HEK293 (cell line): ENCODE measurements at regions not wholly inside any gene's neighbourhood (a gene's known extent, or its start where the extent isn't known, plus 50 kb on each side); places are given as distances from the start of the nearest gene placed in this dataset.

Source experiments
- CTCF ChIA-PET: fragments of 350-600 bp; formaldehyde crosslinking; extraction: SDS; loops from one replicate; lab custom pipeline; 2021; ENCODE audit warnings: antibody characterized with exemption; lab: Yijun Ruan, JAX
- POLR2A ChIA-PET: fragments of 300-600 bp; formaldehyde crosslinking; extraction: SDS; loops from one replicate; lab custom pipeline; 2020; ENCODE audit warnings: antibody characterized with exemption, inconsistent platforms; lab: Yijun Ruan, JAX
- H3K27ac ChIP-seq: fragments of 200-500 bp; sonication (Bioruptor generic); 2 replicates; pipeline ENCODE4 v1.5.1; 2014; ENCODE audit warnings: low read depth, low read length, control low read depth, inconsistent platforms; ENCODE audit errors: extremely low read depth
- H3K36me3 ChIP-seq, 2 experiments: fragments of 200-500 bp in 1 of 2; sonication (Bioruptor generic) in 1 of 2; 1 replicate in 1 of 2; 2 replicates in 1 of 2; pipeline ENCODE4 v1.5.1; 2014 to 2017; ENCODE audit warnings: inconsistent platforms in 2 of 2, low read length in 2 of 2; ENCODE audit not compliant: control insufficient read depth in 2 of 2, insufficient read depth in 1 of 2
- H3K4me1 ChIP-seq: fragments of 200-500 bp; sonication (Bioruptor generic); 2 replicates; pipeline ENCODE4 v1.5.1; 2014; ENCODE audit warnings: mild to moderate bottlenecking, low read length, inconsistent platforms; ENCODE audit not compliant: control insufficient read depth, insufficient read depth
- H3K4me3 ChIP-seq: 2 replicates; pipeline ENCODE4 v1.5.1; 2011; ENCODE audit warnings: low read depth, mild to moderate bottlenecking, control low read depth, low read length, moderate library complexity
- H3K9me3 ChIP-seq: fragments of 200-500 bp; sonication (Bioruptor generic); 2 replicates; pipeline ENCODE4 v1.5.1; 2014; ENCODE audit warnings: low read depth, low read length, inconsistent platforms; ENCODE audit not compliant: control insufficient read depth, insufficient read depth
- ATF2 ChIP-seq: fragments of 450-650 bp; formaldehyde crosslinking; IDR thresholded peaks from 2 replicates; pipeline ENCODE4 v1.5.1; 2016; ENCODE audit warnings: missing biosample characterization, missing genetic modification characterization, low read depth
- BCL11B ChIP-seq: fragments of 450-650 bp; formaldehyde crosslinking; IDR thresholded peaks from 2 replicates; pipeline ENCODE4 v1.5.1; 2016; ENCODE audit warnings: low read depth, missing biosample characterization, missing genetic modification characterization
- GFI1B ChIP-seq: fragments of 450-650 bp; formaldehyde crosslinking; IDR thresholded peaks from 2 replicates; pipeline ENCODE4 v1.5.1; 2016; ENCODE audit warnings: missing biosample characterization, missing genetic modification characterization
- GLI4 ChIP-seq: fragments of 450-650 bp; formaldehyde crosslinking; IDR thresholded peaks from 2 replicates; pipeline ENCODE4 v1.5.1; 2016; ENCODE audit warnings: missing biosample characterization, missing genetic modification characterization
- HIC1 ChIP-seq: fragments of 450-650 bp; formaldehyde crosslinking; IDR thresholded peaks from 2 replicates; pipeline ENCODE4 v1.5.1; 2016; ENCODE audit warnings: missing biosample characterization, missing genetic modification characterization
- HOXA7 ChIP-seq: sonication (generic); formaldehyde crosslinking; IDR thresholded peaks from 2 replicates; pipeline ENCODE4 v1.8.1; 2022; ENCODE audit warnings: missing genetic modification reagents, borderline replicate concordance
- IKZF3 ChIP-seq: fragments of 450-650 bp; IDR thresholded peaks from 2 replicates; pipeline ENCODE4 v1.5.0; 2018; ENCODE audit warnings: missing biosample characterization, mild to moderate bottlenecking, missing genetic modification characterization, moderate library complexity
- KLF10 ChIP-seq: fragments of 450-650 bp; IDR thresholded peaks from 2 replicates; pipeline ENCODE4 v1.5.1; 2018; ENCODE audit warnings: missing biosample characterization, mild to moderate bottlenecking, missing genetic modification characterization
- KLF17 ChIP-seq: fragments of 450-650 bp; formaldehyde crosslinking; IDR thresholded peaks from 2 replicates; pipeline ENCODE4 v1.5.1; 2016; ENCODE audit warnings: missing biosample characterization, missing genetic modification characterization
- KLF9 ChIP-seq: fragments of 450-650 bp; formaldehyde crosslinking; IDR thresholded peaks from 2 replicates; pipeline ENCODE4 v1.5.1; 2016; ENCODE audit warnings: missing biosample characterization, missing genetic modification characterization, low read depth
- WT1 ChIP-seq: fragments of 450-650 bp; formaldehyde crosslinking; IDR thresholded peaks from 2 replicates; pipeline ENCODE4 v1.5.1; 2016; ENCODE audit warnings: missing biosample characterization, missing genetic modification characterization
- YY2 ChIP-seq: fragments of 450-650 bp; formaldehyde crosslinking; IDR thresholded peaks from 2 replicates; pipeline ENCODE4 v1.5.1; 2016; ENCODE audit warnings: missing biosample characterization, missing genetic modification characterization
- ZBTB21 ChIP-seq: fragments of 450-650 bp; formaldehyde crosslinking; IDR thresholded peaks from 2 replicates; pipeline ENCODE4 v1.5.1; 2017; ENCODE audit warnings: missing biosample characterization, missing genetic modification characterization
- ZFP3 ChIP-seq: fragments of 450-650 bp; formaldehyde crosslinking; IDR thresholded peaks from 2 replicates; pipeline ENCODE4 v1.5.1; 2016; ENCODE audit warnings: low read depth, missing biosample characterization, missing genetic modification characterization
- ZNF140 ChIP-seq: fragments of 450-650 bp; formaldehyde crosslinking; IDR thresholded peaks from 2 replicates; pipeline ENCODE4 v1.5.1; 2016; ENCODE audit warnings: missing biosample characterization, missing genetic modification characterization
- ZNF146 ChIP-seq: fragments of 450-650 bp; formaldehyde crosslinking; IDR thresholded peaks from 2 replicates; pipeline ENCODE4 v1.5.1; 2016; ENCODE audit warnings: missing biosample characterization, missing genetic modification characterization
- ZNF223 ChIP-seq: fragments of 450-650 bp; formaldehyde crosslinking; IDR thresholded peaks from 2 replicates; pipeline ENCODE4 v1.5.1; 2016; ENCODE audit warnings: missing biosample characterization, missing genetic modification characterization
- ZNF248 ChIP-seq: fragments of 450-650 bp; formaldehyde crosslinking; IDR thresholded peaks from 2 replicates; pipeline ENCODE4 v1.5.1; 2017; ENCODE audit warnings: missing biosample characterization, missing genetic modification characterization
- ZNF341 ChIP-seq: fragments of 450-650 bp; formaldehyde crosslinking; IDR thresholded peaks from 2 replicates; pipeline ENCODE4; 2016; ENCODE audit warnings: low read depth, missing biosample characterization, missing genetic modification characterization
- ZNF391 ChIP-seq: fragments of 450-650 bp; formaldehyde crosslinking; IDR thresholded peaks from 2 replicates; pipeline ENCODE4 v1.5.1; 2016; ENCODE audit warnings: low read depth, missing biosample characterization, missing genetic modification characterization, borderline replicate concordance
- ZNF423 ChIP-seq: fragments of 450-650 bp; formaldehyde crosslinking; IDR thresholded peaks from 2 replicates; pipeline ENCODE4 v1.5.1; 2016; ENCODE audit warnings: missing biosample characterization, missing genetic modification characterization
- ZNF555 ChIP-seq: fragments of 450-650 bp; formaldehyde crosslinking; conservative IDR thresholded peaks from 2 replicates; pipeline ENCODE4 v1.5.1; 2017; ENCODE audit warnings: missing biosample characterization, mild to moderate bottlenecking, missing genetic modification characterization, inconsistent platforms
- ZNF558 ChIP-seq: fragments of 450-650 bp; formaldehyde crosslinking; IDR thresholded peaks from 2 replicates; pipeline ENCODE4 v1.5.1; 2016; ENCODE audit warnings: missing biosample characterization, missing genetic modification characterization
- ZNF560 ChIP-seq: fragments of 450-650 bp; formaldehyde crosslinking; IDR thresholded peaks from 2 replicates; pipeline ENCODE4 v1.5.1; 2017; ENCODE audit warnings: missing biosample characterization, missing genetic modification characterization, borderline replicate concordance
- ZNF624 ChIP-seq: fragments of 450-650 bp; formaldehyde crosslinking; IDR thresholded peaks from 2 replicates; pipeline ENCODE4 v1.5.1; 2017; ENCODE audit warnings: missing biosample characterization, missing genetic modification characterization
- ZNF692 ChIP-seq: fragments of 450-650 bp; formaldehyde crosslinking; IDR thresholded peaks from 2 replicates; pipeline ENCODE4 v1.5.1; 2016; ENCODE audit warnings: missing biosample characterization, missing genetic modification characterization
- ZNF843 ChIP-seq: fragments of 450-650 bp; formaldehyde crosslinking; IDR thresholded peaks from 2 replicates; pipeline ENCODE4 v1.5.1; 2016; ENCODE audit warnings: missing biosample characterization, missing genetic modification characterization
- ZSCAN4 ChIP-seq: fragments of 450-650 bp; formaldehyde crosslinking; IDR thresholded peaks from 2 replicates; pipeline ENCODE4 v1.5.1; 2017; ENCODE audit warnings: missing biosample characterization, missing genetic modification characterization
- ZXDB ChIP-seq: fragments of 450-650 bp; formaldehyde crosslinking; IDR thresholded peaks from 2 replicates; pipeline ENCODE4 v1.5.1; 2016; ENCODE audit warnings: missing biosample characterization, missing genetic modification characterization

GRCh38 chr4:123580981-123581664, 184.5 kb downstream of the SPRY1 start (continued):
- no peak for TF ChIP-seq KLF10 (tag by site-specific recombination)

- H3K36me3 ChIP-seq, result no peaks in the 10 kb centered on the region
- no peaks in the 10 kb centered on the region for H3K9me3 ChIP-seq
- CTCF ChIA-PET, result interaction anchor here (1.0 kb wide), 1 partner anchor 14 kb away, joined by 3 read pairs; no protein-coding TSS in a partner anchor
- H3K27ac ChIP-seq, result no peak overlapping the region
- H3K4me1 ChIP-seq, result no peaks in the 10 kb centered on the region
- H3K4me3 ChIP-seq, result no peak overlapping the region
- TF ChIP-seq ZNF146 (no peak), HIC1 (no peak), KLF9 (tag by site-specific recombination) (no peak), ZNF223 (tag by site-specific recombination) (no peak), ZNF843 (tag by site-specific recombination) (no peak), ZSCAN4 (tag by site-specific recombination) (no peak), BCL11B (no peak), ZNF555 (tag by site-specific recombination) (no peak), ZNF624 (tag by site-specific recombination) (no peak), IKZF3 (tag by site-specific recombination) (no peak), ZNF558 (tag by site-specific recombination) (no peak), ZXDB (tag by site-specific recombination) (no peak), ZNF341 (no peak), ZFP3 (tag by site-specific recombination) (no peak), GFI1B (tag by site-specific recombination) (no peak), KLF17 (tag by site-specific recombination) (no peak)
- POLR2A ChIA-PET, result no interaction called here
Measured at GRCh38 chr4:123581802-123582201, 185.2 kb downstream of the SPRY1 start.

- Histone ChIP-seq H3K4me3 (no peak overlapping the region), H3K27ac (no peak overlapping the region), H3K36me3 (no peaks in the 10 kb centered on the region), H3K9me3 (no peaks in the 10 kb centered on the region), H3K4me1 (no peaks in the 10 kb centered on the region)
- ChIA-PET POLR2A (no interaction called here), CTCF (no interaction called here)
- TF ChIP-seq ZFP3 (tag by site-specific recombination) (no peak), ATF2 (tag by site-specific recombination) (no peak), ZNF692 (tag by site-specific recombination) (no peak), GLI4 (tag by site-specific recombination) (no peak), ZNF391 (tag by site-specific recombination) (no peak), ZBTB21 (no peak), HOXA7 (CRISPR knock-in tag) (no peak), ZNF248 (tag by site-specific recombination) (no peak), YY2 (tag by site-specific recombination) (no peak), ZNF423 (no peak), ZNF560 (tag by site-specific recombination) (no peak), WT1 (tag by site-specific recombination) (no peak), ZNF140 (tag by site-specific recombination) (no peak)
Measured at GRCh38 chr4:123583043-123583442, 186.4 kb downstream of the SPRY1 start.
